Cardiac fibroblast (primary cell): ENCODE measurements at regions not wholly inside any gene's neighbourhood (a gene's known extent, or its start where the extent isn't known, plus 50 kb on each side); places are given as distances from the start of the nearest gene placed in this dataset.

Experiments used
- DNase-seq, 2 donors: peaks; one replicate each; pipeline versions ENCODE4 v3.0.0 to v3.0.0-alpha.2; 2010; ENCODE audit warnings: low read depth in 2 of 2
- H3K4me3 ChIP-seq, 2 donors: replicated peaks in 1 of 2; 1 replicate in 1 of 2; 2 replicates in 1 of 2; pipeline ENCODE4 v1.5.1; 2011; ENCODE audit warnings: low read depth in 2 of 2, low read length in 2 of 2, mild to moderate bottlenecking in 2 of 2, moderate library complexity in 1 of 2
- CTCF ChIP-seq: IDR thresholded peaks from one replicate; pipeline ENCODE4 v1.5.1; 2011; ENCODE audit warnings: low read depth, mild to moderate bottlenecking, low read length, inconsistent platforms

GRCh38 chr11:134562196-134562595, 150.2 kb upstream of the B3GAT1 start:
- no peak overlapping the region for H3K4me3 ChIP-seq
- no peak for TF ChIP-seq CTCF
- DNase-seq = no peak

DNA sequence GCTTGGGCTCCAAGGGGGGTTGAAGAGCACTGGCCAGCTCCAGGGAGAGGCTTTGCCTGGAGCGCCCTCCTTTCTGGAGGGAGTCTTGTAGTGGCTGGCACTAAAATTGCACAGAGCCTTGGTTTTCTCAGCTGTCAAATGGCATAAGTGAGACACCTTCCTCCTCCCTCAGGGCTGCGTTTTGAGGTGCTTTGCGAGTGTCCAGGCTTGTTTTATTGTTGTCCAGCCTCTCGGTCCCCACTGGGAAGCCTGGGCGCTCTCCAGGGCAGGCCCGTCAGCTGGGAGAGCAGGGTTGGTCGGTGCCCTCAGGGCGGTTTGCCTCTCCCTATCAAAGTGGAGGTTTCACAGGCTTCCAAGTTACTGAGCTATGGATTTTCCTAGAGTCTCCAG, 149.3 kb upstream of the B3GAT1 start:
- no peak for DNase-seq
- H3K4me3 ChIP-seq = no peak overlapping the region
- no peak for TF ChIP-seq CTCF

GRCh38 chr11:134560566-134561330, 148.7 kb upstream of the B3GAT1 start:
- DNase-seq = no peak
- no peak for TF ChIP-seq CTCF
- H3K4me3 ChIP-seq = no peak overlapping the region

- no peak for DNase-seq
- H3K4me3 ChIP-seq = no peak overlapping the region
- TF ChIP-seq CTCF = no peak
These were observed 148.0 kb upstream of the B3GAT1 start for GRCh38 chr11:134560066-134560465.

DNA sequence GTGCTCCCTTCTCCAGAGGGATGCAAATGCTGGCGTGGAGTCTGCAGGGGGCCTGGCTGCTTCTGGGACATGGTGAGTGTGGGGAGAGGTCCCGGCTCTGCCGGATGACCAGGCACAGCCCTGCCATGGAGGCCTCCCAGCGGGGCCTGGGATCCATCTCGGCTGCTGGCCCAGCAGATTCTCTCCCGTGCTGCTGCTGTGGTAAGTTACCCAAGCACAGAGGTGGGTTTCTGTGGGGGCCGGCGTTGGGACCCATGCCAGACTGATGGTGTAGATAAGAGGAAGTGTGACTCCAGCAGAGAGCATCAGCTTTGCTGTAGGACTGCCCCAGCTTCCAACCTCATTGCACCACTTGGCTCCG, 147.5 kb upstream of the B3GAT1 start:
- no peak for TF ChIP-seq CTCF
- DNase-seq = no peak
- H3K4me3 ChIP-seq = no peak overlapping the region

GRCh38 chr11:134558916-134559601, 147.0 kb upstream of the B3GAT1 start:
- H3K4me3 ChIP-seq = no peak overlapping the region
- no peak for TF ChIP-seq CTCF
- DNase-seq = no peak
